Hypothalamus (tissue), 51 donors: ENCODE measurements at regions not wholly inside any gene's neighbourhood (a gene's known extent, or its start where the extent isn't known, plus 50 kb on each side); places are given as distances from the start of the nearest gene placed in this dataset.

ENCODE experiments used
- DNase-seq, 51 donors: peaks; one replicate each; lab custom pipeline; 2025; lab: John Stamatoyannopoulos, UW

- DNase-seq = no peak
Observed at GRCh38 chr10:83346266-83346910, 792.9 kb upstream of the GHITM start.

GRCh38 chr10:83352588-83352987 is 786.7 kb upstream of the GHITM start:
- no peak for DNase-seq

- DNase-seq = no peak
Observed at GRCh38 chr10:83354456-83354855, 784.9 kb upstream of the GHITM start.

- DNase-seq = no peak
Observed at GRCh38 chr10:83357004-83357403, 782.3 kb upstream of the GHITM start.

GRCh38 chr10:83357627-83358026 is 781.7 kb upstream of the GHITM start:
- no peak for DNase-seq

GRCh38 chr10:83367036-83367435 is 772.3 kb upstream of the GHITM start:
- no peak for DNase-seq

- no peak for DNase-seq
Observed at GRCh38 chr10:83371696-83372490, 767.4 kb upstream of the GHITM start.

GRCh38 chr10:83372646-83373045 is 766.7 kb upstream of the GHITM start:
- DNase-seq = no peak

GRCh38 chr10:83373671-83374070 is 765.6 kb upstream of the GHITM start:
- peak in 3 of 51 donors; percentile 1 to 6 (median 4) for DNase-seq

- DNase-seq = no peak
Observed at GRCh38 chr10:83374741-83375140, 764.6 kb upstream of the GHITM start.

GRCh38 chr10:83375274-83375673 is 764.0 kb upstream of the GHITM start:
- DNase-seq = no peak

- DNase-seq = no peak
Observed at GRCh38 chr10:83397806-83398205, 741.5 kb upstream of the GHITM start.

GRCh38 chr10:83410570-83410969 is 728.7 kb upstream of the GHITM start:
- no peak for DNase-seq

GRCh38 chr10:83425306-83425705 is 714.0 kb upstream of the GHITM start:
- no peak for DNase-seq

GRCh38 chr10:83427101-83427500 is 712.2 kb upstream of the GHITM start:
- DNase-seq = no peak

- DNase-seq = no peak
Observed at GRCh38 chr10:83432261-83433045, 706.9 kb upstream of the GHITM start.

- DNase-seq = no peak
Observed at GRCh38 chr10:83433705-83434104, 705.6 kb upstream of the GHITM start.

GRCh38 chr10:83448013-83448412 is 691.3 kb upstream of the GHITM start:
- DNase-seq = no peak

- no peak for DNase-seq
Observed at GRCh38 chr10:83458611-83459010, 680.7 kb upstream of the GHITM start.

- no peak for DNase-seq
Observed at GRCh38 chr10:83459124-83459523, 680.2 kb upstream of the GHITM start.

- DNase-seq = no peak
Observed at GRCh38 chr10:83469728-83470331, 669.5 kb upstream of the GHITM start.
